ENCODE measurements at regions not wholly inside any gene's neighbourhood (a gene's known extent, or its start where the extent isn't known, plus 50 kb on each side); places are given as distances from the start of the nearest gene placed in this dataset.

GRCh38 chrX:146754268-146754667 is 55.3 kb upstream of the CXorf51B start:
- Histone ChIP-seq H2AFZ (ENCODE audit: low read depth, low read length) (no peak overlapping the region), H3K4me1 (ENCODE audit: control insufficient read depth, extremely low read depth, insufficient read depth, low read length) (no peaks in the 10 kb centered on the region), H3K36me3 (ENCODE audit: control insufficient read depth in 2 of 2, extremely low read depth in 1 of 2, insufficient read depth in 2 of 2, low read length in 2 of 2) (no peaks in the 10 kb centered on the region), H3K4me2 (ENCODE audit: insufficient read depth, low read length) (no peak overlapping the region), H3K9me1 (replicated peaks; ENCODE audit: control insufficient read depth, extremely low read depth, insufficient read depth, low read length) (no peaks in the 10 kb centered on the region), H3K27me3 (ENCODE audit: control insufficient read depth in 2 of 2, insufficient read depth in 2 of 2, low read length in 2 of 2) (no peaks in the 10 kb centered on the region), H3K79me2 (ENCODE audit: control insufficient read depth, insufficient read depth, low read length) (no peaks in the 10 kb centered on the region), H3K9ac (replicated peaks; ENCODE audit: extremely low read depth, insufficient read depth, low read length) (no peak overlapping the region), H3K4me3 (replicated peaks in 1 of 3; ENCODE audit: insufficient read depth in 1 of 3, low read depth in 1 of 3, low read length in 3 of 3) (no peak overlapping the region), H4K20me1 (replicated peaks; ENCODE audit: control insufficient read depth, extremely low read depth, insufficient read depth, low read length) (no peaks in the 10 kb centered on the region), H3K9me3 (replicated peaks; ENCODE audit: control insufficient read depth, insufficient read depth, low read length) (no peaks in the 10 kb centered on the region), H3K27ac (ENCODE audit: insufficient read depth, low read depth, low read length) (no peak overlapping the region)
- DNase-seq (ENCODE audit: low read depth, low spot score) (no peak), FAIRE-seq (no peak)
- intact Hi-C loops (cut with micrococcal nuclease): no loop called here
- CTCF ChIA-PET: no interaction called here
- TF ChIP-seq CTCF (IDR thresholded peaks at IDR 0.05; ENCODE audit: extremely low read depth in 1 of 2, insufficient read depth in 1 of 2, low read depth in 1 of 2, low read length in 2 of 2): no peak
- TF ChIP-seq JUN (IDR thresholded peaks at IDR 0.05; ENCODE audit: borderline replicate concordance, insufficient read depth, insufficient read length, low read depth): no peak
- TF ChIP-seq EZH2 (IDR thresholded peaks at IDR 0.05; ENCODE audit: borderline replicate concordance, low read depth, low read length, severe bottlenecking): no peak
- TF ChIP-seq POLR2A (IDR thresholded peaks at IDR 0.05; ENCODE audit: low read depth, low read length): no peak
- TF ChIP-seq POLR2AphosphoS5 (IDR thresholded peaks at IDR 0.05; ENCODE audit: insufficient read depth, low read depth, low read length): no peak
- no peak for TF ChIP-seq FOS (IDR thresholded peaks at IDR 0.05; ENCODE audit: borderline replicate concordance, insufficient read depth, low read length)
- TF ChIP-seq MYC (IDR thresholded peaks at IDR 0.05; ENCODE audit: low read depth, low read length): no peak
- no peak for TF ChIP-seq MAX (IDR thresholded peaks at IDR 0.05; ENCODE audit: insufficient read depth, insufficient read length)
- no peak for TF ChIP-seq GATA2 (IDR thresholded peaks at IDR 0.05; ENCODE audit: insufficient read depth, insufficient read length, low read depth, low read length)
- POLR2A ChIA-PET: no interaction called here
- no TSS peak for BruUV-seq (replicated peaks)
- dilution Hi-C loops (cut with MboI; ENCODE audit: extremely low pct_ligation_motif_present, low sequenced_read_pairs): no loop called here
